GM23248 (cell line): ENCODE measurements at regions not wholly inside any gene's neighbourhood (a gene's known extent, or its start where the extent isn't known, plus 50 kb on each side); places are given as distances from the start of the nearest gene placed in this dataset.

Experiments
- DNase-seq: peaks from one replicate; pipeline ENCODE4 v3.0.0-alpha.2; 2015
- H2AFZ ChIP-seq: fragments of 200-600 bp; sonication (generic); 2 replicates; pipeline ENCODE4 v1.6.1; 2016; ENCODE audit warnings: antibody characterized with exemption
- H3F3A ChIP-seq: fragments of 200-600 bp; sonication (generic); 2 replicates; pipeline ENCODE4 v1.6.1; 2016; ENCODE audit warnings: mild to moderate bottlenecking, antibody characterized with exemption, mixed run types; ENCODE audit not compliant: insufficient read depth
- H3K27ac ChIP-seq: fragments of 200-600 bp; sonication (generic); 2 replicates; pipeline ENCODE4 v1.5.1; 2016; ENCODE audit warnings: mild to moderate bottlenecking
- H3K27me3 ChIP-seq: fragments of 200-600 bp; sonication (generic); replicated peaks from 2 replicates; pipeline ENCODE4 v1.6.1; 2016; ENCODE audit warnings: mild to moderate bottlenecking; ENCODE audit not compliant: insufficient read depth
- H3K36me3 ChIP-seq: fragments of 200-600 bp; sonication (generic); 2 replicates; pipeline ENCODE4 v1.6.1; 2016; ENCODE audit warnings: low read depth, mild to moderate bottlenecking
- H3K4me1 ChIP-seq: fragments of 200-600 bp; sonication (generic); 2 replicates; pipeline ENCODE4 v1.6.1; 2016; ENCODE audit warnings: mild to moderate bottlenecking; ENCODE audit not compliant: insufficient read depth
- H3K4me2 ChIP-seq: fragments of 200-600 bp; sonication (generic); one replicate; pipeline ENCODE4 v1.6.1; 2016; ENCODE audit warnings: mild to moderate bottlenecking; ENCODE audit not compliant: unreplicated experiment
- H3K4me3 ChIP-seq: fragments of 200-600 bp; sonication (generic); 2 replicates; pipeline ENCODE4 v1.5.1; 2016; ENCODE audit warnings: mild to moderate bottlenecking
- H3K79me2 ChIP-seq: fragments of 200-600 bp; sonication (generic); 2 replicates; pipeline ENCODE4 v1.6.1; 2016; ENCODE audit warnings: mild to moderate bottlenecking; ENCODE audit not compliant: insufficient read depth
- H3K9ac ChIP-seq: fragments of 200-600 bp; sonication (generic); 2 replicates; pipeline ENCODE4 v1.6.1; 2016; ENCODE audit warnings: mild to moderate bottlenecking
- H3K9me2 ChIP-seq: fragments of 200-600 bp; sonication (generic); 2 replicates; pipeline ENCODE4 v1.6.1; 2016; ENCODE audit warnings: mixed run types, mild to moderate bottlenecking, moderate library complexity; ENCODE audit not compliant: insufficient read depth
- H3K9me3 ChIP-seq: fragments of 200-600 bp; sonication (generic); one replicate; pipeline ENCODE4 v1.6.1; 2017; ENCODE audit warnings: low read depth
- H4K20me1 ChIP-seq: fragments of 200-600 bp; sonication (generic); 2 replicates; pipeline ENCODE4 v1.6.0; 2016; ENCODE audit not compliant: insufficient read depth
- EZH2 ChIP-seq: fragments of 200-600 bp; sonication (generic); IDR thresholded peaks from 2 replicates; pipeline ENCODE4 v1.6.1; 2018; ENCODE audit warnings: antibody characterized with exemption, mild to moderate bottlenecking; ENCODE audit not compliant: insufficient read depth, poor library complexity, severe bottlenecking
- EZH2phosphoT487 ChIP-seq: fragments of 200-600 bp; sonication (generic); IDR thresholded peaks from 2 replicates; pipeline ENCODE4 v1.6.1; 2018; ENCODE audit warnings: antibody characterized with exemption, moderate library complexity, mild to moderate bottlenecking, low read depth; ENCODE audit not compliant: insufficient read depth
- WGBS, 2 experiments: methylation state at CpG; one replicate each; pipeline ENCODE4 v1.1.6; 2015 to 2017; ENCODE audit warnings: low lambda C conversion rate in 2 of 2, low coverage in 1 of 2; ENCODE audit errors: missing lambda C conversion rate in 2 of 2; 5-methylcytosine and 5-hydroxymethylcytosine counted together
- in situ Hi-C: fragments of 300-500 bp; cut with MboI; formaldehyde crosslinking; loops from 2 replicates; pipeline ENCODE4 v1.15.0; 2020

DNA sequence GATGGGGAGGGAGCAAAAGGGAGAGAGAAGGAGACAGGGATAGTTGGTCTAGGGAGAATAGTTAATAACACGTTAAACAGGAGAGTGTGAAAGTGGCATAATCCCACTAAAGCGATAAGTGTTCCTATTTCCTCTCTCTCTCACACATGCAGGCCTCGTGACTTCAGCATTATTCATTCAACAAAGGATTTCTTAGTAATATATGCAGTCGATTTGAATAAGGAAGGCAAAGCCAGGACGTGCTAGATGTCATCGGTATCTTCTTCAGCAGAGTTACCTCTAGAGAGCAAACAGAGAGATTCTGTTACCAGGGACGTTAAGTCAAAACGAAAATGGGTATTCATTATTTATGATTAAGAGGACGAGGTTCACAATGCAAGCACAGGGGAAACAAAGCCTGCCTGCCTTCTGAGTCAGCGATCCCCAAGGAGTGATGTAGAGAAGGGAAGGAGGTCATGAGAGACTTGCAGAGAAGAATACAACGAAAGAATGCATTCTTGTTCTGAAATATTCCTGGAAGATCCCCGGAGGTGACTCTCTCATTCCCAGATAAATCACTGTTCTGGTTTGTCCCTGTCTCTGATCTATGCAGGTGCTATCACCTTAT is 1048.4 kb downstream of the NLGN4X start:
- Histone ChIP-seq H3K27me3 (no peaks in the 10 kb centered on the region), H3F3A (no peaks in the 10 kb centered on the region), H3K4me1 (no peaks in the 10 kb centered on the region), H3K4me3 (no peak overlapping the region), H3K9me2 (no peaks in the 10 kb centered on the region), H3K79me2 (no peaks in the 10 kb centered on the region), H2AFZ (no peak overlapping the region), H4K20me1 (no peaks in the 10 kb centered on the region), H3K27ac (no peak overlapping the region), H3K4me2 (no peak overlapping the region), H3K36me3 (no peaks in the 10 kb centered on the region), H3K9me3 (no peaks in the 10 kb centered on the region), H3K9ac (no peak overlapping the region)
- in situ Hi-C loops = no loop called here
- 22 to 30% methylated on average over 11 to 12 of the region's 12 CpGs for whole genome bisulfite sequencing, 2 experiments
- TF ChIP-seq EZH2phosphoT487 (no peak), EZH2 (no peak)
- DNase-seq = no peak

- no peaks in the 10 kb centered on the region for H3K9me3 ChIP-seq
- H2AFZ ChIP-seq = no peak overlapping the region
- H3K27me3 ChIP-seq = no peaks in the 10 kb centered on the region
- no peaks in the 10 kb centered on the region for H3K36me3 ChIP-seq
- in situ Hi-C loops = no loop called here
- no peak overlapping the region for H3K9ac ChIP-seq
- H3K4me2 ChIP-seq = no peak overlapping the region
- H4K20me1 ChIP-seq = no peaks in the 10 kb centered on the region
- 24 to 44% methylated on average over 1 of the region's 1 CpG for WGBS, 2 experiments
- no peaks in the 10 kb centered on the region for H3K9me2 ChIP-seq
- no peaks in the 10 kb centered on the region for H3F3A ChIP-seq
- no peak overlapping the region for H3K27ac ChIP-seq
- H3K4me1 ChIP-seq = no peaks in the 10 kb centered on the region
- DNase-seq = no peak
- TF ChIP-seq EZH2 = no peak
- TF ChIP-seq EZH2phosphoT487 = no peak
- H3K79me2 ChIP-seq = no peaks in the 10 kb centered on the region
- H3K4me3 ChIP-seq = no peak overlapping the region
Observed at GRCh38 chrX:5176766-5177165, 1051.9 kb downstream of the NLGN4X start.

DNA sequence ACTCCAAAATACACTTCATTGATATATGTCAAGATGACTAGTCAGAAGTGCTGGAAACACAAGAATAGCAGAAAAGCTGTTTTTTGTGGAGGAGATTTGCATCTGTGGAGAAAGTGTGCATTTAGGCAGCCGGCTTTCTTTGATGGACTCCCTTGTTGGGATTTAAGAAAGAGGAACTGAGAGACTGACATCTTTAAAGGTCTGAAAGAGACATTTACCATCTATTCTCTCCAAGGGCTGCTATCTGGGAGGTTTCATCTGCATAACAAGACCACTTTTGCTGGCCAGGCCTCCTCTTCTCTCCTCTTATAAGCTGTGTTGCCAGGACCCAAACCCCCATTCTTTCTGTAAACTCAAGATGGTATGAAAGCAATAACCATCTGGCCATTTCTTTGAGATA is 1065.0 kb downstream of the NLGN4X start:
- Histone ChIP-seq H4K20me1 (no peaks in the 10 kb centered on the region), H3K9ac (no peak overlapping the region), H3K79me2 (no peaks in the 10 kb centered on the region), H3K9me2 (no peaks in the 10 kb centered on the region), H3K4me2 (no peak overlapping the region), H3K27me3 (no peaks in the 10 kb centered on the region), H3K4me1 (no peaks in the 10 kb centered on the region), H3K4me3 (no peak overlapping the region), H3K27ac (no peak overlapping the region), H2AFZ (no peak overlapping the region), H3K36me3 (no peaks in the 10 kb centered on the region), H3K9me3 (no peaks in the 10 kb centered on the region), H3F3A (no peaks in the 10 kb centered on the region)
- in situ Hi-C loops = no loop called here
- no peak for TF ChIP-seq EZH2
- TF ChIP-seq EZH2phosphoT487 = no peak
- 14 to 36% methylated on average over 1 of the region's 1 CpG for WGBS, 2 experiments
- DNase-seq = no peak

- TF ChIP-seq EZH2 (no peak), EZH2phosphoT487 (no peak)
Observed at GRCh38 chrX:5155301-5155700, 1073.4 kb downstream of the NLGN4X start.

GRCh38 chrX:5145957-5146356 is 1082.7 kb downstream of the NLGN4X start:
- Histone ChIP-seq H3K9me3 (no peaks in the 10 kb centered on the region), H3K9ac (no peak overlapping the region), H4K20me1 (no peaks in the 10 kb centered on the region), H3K27me3 (no peaks in the 10 kb centered on the region), H3K4me1 (no peaks in the 10 kb centered on the region), H2AFZ (no peak overlapping the region), H3K79me2 (no peaks in the 10 kb centered on the region), H3K36me3 (no peaks in the 10 kb centered on the region), H3F3A (no peaks in the 10 kb centered on the region), H3K27ac (no peak overlapping the region), H3K4me2 (no peak overlapping the region), H3K9me2 (no peaks in the 10 kb centered on the region), H3K4me3 (no peak overlapping the region)
- DNase-seq = no peak
- TF ChIP-seq EZH2phosphoT487 (no peak), EZH2 (no peak)
- whole genome bisulfite sequencing, 2 experiments = 13 to 14% methylated on average over 4 of the region's 4 CpGs
- in situ Hi-C loops = no loop called here

More at GRCh38 chrX:5155301-5155700, 1073.4 kb downstream of the NLGN4X start:
- H3K9ac ChIP-seq = no peak overlapping the region
- H3K4me3 ChIP-seq = no peak overlapping the region
- no peak overlapping the region for H3K27ac ChIP-seq
- no peak for DNase-seq
- H2AFZ ChIP-seq = no peak overlapping the region
- in situ Hi-C loops = no loop called here
- H3K9me2 ChIP-seq = no peaks in the 10 kb centered on the region
- no peaks in the 10 kb centered on the region for H3F3A ChIP-seq
- no peaks in the 10 kb centered on the region for H3K27me3 ChIP-seq
- H3K4me1 ChIP-seq = no peaks in the 10 kb centered on the region
- no peaks in the 10 kb centered on the region for H4K20me1 ChIP-seq
- H3K79me2 ChIP-seq = no peaks in the 10 kb centered on the region
- no peaks in the 10 kb centered on the region for H3K9me3 ChIP-seq
- H3K4me2 ChIP-seq = no peak overlapping the region
- 0 to 2% methylated on average over 3 of the region's 3 CpGs for WGBS, 2 experiments
- H3K36me3 ChIP-seq = no peaks in the 10 kb centered on the region
